Fibroblast of lung (primary cell): ENCODE measurements at regions not wholly inside any gene's neighbourhood (a gene's known extent, or its start where the extent isn't known, plus 50 kb on each side); places are given as distances from the start of the nearest gene placed in this dataset.

Source experiments
- DNase-seq, 2 donors: peaks; one replicate each; pipeline versions ENCODE4 v3.0.0 to v3.0.0-alpha.2; 2010; ENCODE audit warnings: low read depth in 2 of 2
- H2AFZ ChIP-seq: 2 replicates; pipeline ENCODE4 v1.5.1; 2012; ENCODE audit warnings: low read length, control low read depth, inconsistent platforms
- H3K27ac ChIP-seq: 2 replicates; pipeline ENCODE4 v1.5.1; 2011; ENCODE audit warnings: low read length, control low read depth; ENCODE audit not compliant: insufficient read depth
- H3K27me3 ChIP-seq: 2 replicates; pipeline ENCODE4 v1.5.1; 2011; ENCODE audit warnings: mild to moderate bottlenecking, low read length; ENCODE audit not compliant: control insufficient read depth, insufficient read depth
- H3K36me3 ChIP-seq: 2 replicates; pipeline ENCODE4 v1.5.1; 2011; ENCODE audit warnings: low read length; ENCODE audit not compliant: control insufficient read depth, insufficient read depth
- H3K4me1 ChIP-seq: 2 replicates; pipeline ENCODE4 v1.5.1; 2011; ENCODE audit warnings: low read length; ENCODE audit not compliant: control insufficient read depth, insufficient read depth; ENCODE audit errors: extremely low read depth
- H3K4me2 ChIP-seq: 2 replicates; pipeline ENCODE4 v1.5.1; 2011; ENCODE audit warnings: low read length, control low read depth; ENCODE audit not compliant: insufficient read depth; ENCODE audit errors: extremely low read depth
- H3K4me3 ChIP-seq, 4 experiments: fragments of 200-600 bp in 1 of 4; sonication (generic) in 1 of 4; replicated peaks in 1 of 4; 2 replicates each; pipeline ENCODE4 v1.5.1; 2011 to 2016; ENCODE audit warnings: low read length in 4 of 4, low read depth in 3 of 4, mild to moderate bottlenecking in 3 of 4, control low read depth in 2 of 4, inconsistent platforms in 1 of 4, mixed read lengths in 1 of 4; ENCODE audit not compliant: insufficient read depth in 1 of 4; ENCODE audit errors: control extremely low read depth in 1 of 4
- H3K79me2 ChIP-seq: 2 replicates; pipeline ENCODE4 v1.5.1; 2012; ENCODE audit warnings: mild to moderate bottlenecking, low read length, inconsistent platforms; ENCODE audit not compliant: control insufficient read depth, insufficient read depth
- H3K9ac ChIP-seq: 2 replicates; pipeline ENCODE4 v1.5.1; 2011; ENCODE audit warnings: mild to moderate bottlenecking, low read length, control low read depth; ENCODE audit not compliant: insufficient read depth
- H3K9me3 ChIP-seq: 2 replicates; pipeline ENCODE4 v1.5.1; 2012; ENCODE audit warnings: low read depth, low read length; ENCODE audit not compliant: control insufficient read depth, insufficient read depth
- H4K20me1 ChIP-seq: 2 replicates; pipeline ENCODE4 v1.5.1; 2011; ENCODE audit warnings: low read length; ENCODE audit not compliant: control insufficient read depth, insufficient read depth; ENCODE audit errors: extremely low read depth
- EZH2 ChIP-seq: IDR thresholded peaks from 2 replicates; pipeline ENCODE4 v1.5.1; 2012; ENCODE audit warnings: low read length, control low read depth, mild to moderate bottlenecking; ENCODE audit errors: missing control alignments
- TF ChIP-seq, protein P1 (sequence below), 2 donors: IDR thresholded peaks in 1 of 2; conservative IDR thresholded peaks in 1 of 2; 1 replicate in 1 of 2; 2 replicates in 1 of 2; pipeline ENCODE4 v1.5.1; 2011 to 2012; ENCODE audit warnings: low read length in 2 of 2, control low read depth in 1 of 2, inconsistent platforms in 1 of 2, low read depth in 1 of 2, mild to moderate bottlenecking in 1 of 2

DNA sequence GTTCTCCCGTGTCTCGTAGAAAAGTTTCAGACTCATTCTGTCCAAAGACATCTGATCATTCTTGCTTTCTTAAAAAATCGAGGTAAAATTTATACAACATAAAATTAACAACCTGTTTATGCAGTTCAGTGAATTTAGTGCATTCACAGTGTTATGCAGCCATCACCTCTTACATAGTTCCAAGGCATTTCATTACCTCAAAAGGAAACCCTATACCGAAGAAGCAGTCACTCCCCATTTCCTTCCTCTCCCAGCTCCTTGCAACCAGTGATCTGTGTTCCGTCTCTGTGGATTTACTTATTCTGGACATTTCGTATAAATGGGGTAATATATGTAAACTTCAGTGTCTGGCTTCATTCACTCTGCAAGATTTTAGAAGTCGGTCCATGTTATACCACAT, 103.5 kb upstream of the HS3ST3A1 start:
- Histone ChIP-seq H3K9ac (no peak overlapping the region), H3K36me3 (no peaks in the 10 kb centered on the region), H3K27me3 (no peaks in the 10 kb centered on the region), H3K9me3 (no peaks in the 10 kb centered on the region), H2AFZ (no peak overlapping the region), H3K27ac (no peak overlapping the region), H4K20me1 (no peaks in the 10 kb centered on the region), H3K4me2 (no peak overlapping the region), H3K4me3 (no peak overlapping the region), H3K79me2 (no peaks in the 10 kb centered on the region), H3K4me1 (peaks cover 3% of the 10 kb centered on the region)
- TF ChIP-seq, protein P1, sequence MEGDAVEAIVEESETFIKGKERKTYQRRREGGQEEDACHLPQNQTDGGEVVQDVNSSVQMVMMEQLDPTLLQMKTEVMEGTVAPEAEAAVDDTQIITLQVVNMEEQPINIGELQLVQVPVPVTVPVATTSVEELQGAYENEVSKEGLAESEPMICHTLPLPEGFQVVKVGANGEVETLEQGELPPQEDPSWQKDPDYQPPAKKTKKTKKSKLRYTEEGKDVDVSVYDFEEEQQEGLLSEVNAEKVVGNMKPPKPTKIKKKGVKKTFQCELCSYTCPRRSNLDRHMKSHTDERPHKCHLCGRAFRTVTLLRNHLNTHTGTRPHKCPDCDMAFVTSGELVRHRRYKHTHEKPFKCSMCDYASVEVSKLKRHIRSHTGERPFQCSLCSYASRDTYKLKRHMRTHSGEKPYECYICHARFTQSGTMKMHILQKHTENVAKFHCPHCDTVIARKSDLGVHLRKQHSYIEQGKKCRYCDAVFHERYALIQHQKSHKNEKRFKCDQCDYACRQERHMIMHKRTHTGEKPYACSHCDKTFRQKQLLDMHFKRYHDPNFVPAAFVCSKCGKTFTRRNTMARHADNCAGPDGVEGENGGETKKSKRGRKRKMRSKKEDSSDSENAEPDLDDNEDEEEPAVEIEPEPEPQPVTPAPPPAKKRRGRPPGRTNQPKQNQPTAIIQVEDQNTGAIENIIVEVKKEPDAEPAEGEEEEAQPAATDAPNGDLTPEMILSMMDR (conservative IDR thresholded peaks at IDR 0.05 in 1 of 2, IDR thresholded peaks at IDR 0.05 in 1 of 2; ENCODE audit: low read depth in 1 of 2, low read length in 2 of 2), result no peak
- no peak for TF ChIP-seq EZH2
- DNase-seq, result no peak

DNA sequence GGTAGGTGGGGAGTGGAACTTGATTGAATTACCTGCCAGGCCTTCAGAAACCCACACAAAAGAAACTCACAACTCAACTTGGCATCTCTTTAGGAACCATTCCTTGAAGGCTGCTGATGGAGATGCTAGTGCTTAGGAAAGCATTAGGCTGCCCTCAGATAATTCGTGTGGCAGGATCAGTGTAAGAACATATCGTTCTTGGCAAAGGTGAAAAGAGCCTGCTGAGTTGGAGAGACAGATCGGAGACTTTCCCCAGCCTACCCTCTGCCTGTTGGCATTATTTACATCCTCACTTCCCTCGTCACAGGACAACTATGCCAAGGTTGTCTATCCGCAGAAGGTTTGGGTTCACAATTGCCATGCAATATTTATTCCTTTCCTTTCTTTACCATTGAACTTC, 120.0 kb upstream of the HS3ST3A1 start:
- no peaks in the 10 kb centered on the region for H4K20me1 ChIP-seq
- no peaks in the 10 kb centered on the region for H3K79me2 ChIP-seq
- no peak overlapping the region for H3K4me3 ChIP-seq
- no peak overlapping the region for H3K27ac ChIP-seq
- no peaks in the 10 kb centered on the region for H3K9me3 ChIP-seq
- H3K9ac ChIP-seq, result no peak overlapping the region
- no peaks in the 10 kb centered on the region for H3K27me3 ChIP-seq
- no peak overlapping the region for H2AFZ ChIP-seq
- H3K36me3 ChIP-seq, result no peaks in the 10 kb centered on the region
- DNase-seq, result no peak
- H3K4me1 ChIP-seq, result peaks cover 2% of the 10 kb centered on the region
- no peak overlapping the region for H3K4me2 ChIP-seq
- TF ChIP-seq, protein P1 (conservative IDR thresholded peaks at IDR 0.05 in 1 of 2, IDR thresholded peaks at IDR 0.05 in 1 of 2; ENCODE audit: low read depth in 1 of 2, low read length in 2 of 2), result no peak
- TF ChIP-seq EZH2, result no peak

DNA sequence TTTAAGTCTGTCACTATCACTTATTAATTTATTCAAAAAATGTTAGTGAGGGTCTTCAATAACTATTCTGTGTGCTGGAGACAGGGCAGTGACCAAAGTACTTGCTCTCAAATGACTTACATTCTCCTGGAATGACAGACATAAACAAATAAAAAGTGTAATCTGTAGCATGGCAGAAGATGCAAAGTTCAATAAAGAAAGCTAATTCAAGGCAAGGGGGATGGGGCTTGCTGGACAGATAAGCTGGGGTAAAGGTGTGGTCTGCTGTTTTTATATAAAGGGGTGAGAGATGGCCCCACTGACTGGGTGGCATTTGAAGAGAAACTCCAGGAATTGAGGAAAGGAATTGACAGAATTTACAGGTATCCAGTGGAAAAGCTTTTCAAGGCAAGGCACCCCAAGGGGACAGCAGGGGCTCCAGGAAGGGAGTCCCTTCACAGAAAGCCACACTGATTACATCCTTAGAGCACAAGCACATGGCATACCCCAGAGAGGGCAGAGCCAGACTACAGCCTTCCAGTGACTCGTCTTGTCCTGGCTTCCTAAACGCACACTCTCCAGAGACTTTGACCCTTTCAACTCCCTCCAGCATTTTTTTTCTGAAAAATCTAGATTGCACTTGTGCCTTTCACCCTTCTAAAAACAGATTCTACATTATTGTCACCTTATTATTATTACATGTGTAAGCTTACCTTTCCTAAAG, 123.7 kb upstream of the HS3ST3A1 start:
- Histone ChIP-seq H3K79me2 (no peaks in the 10 kb centered on the region), H3K9me3 (no peaks in the 10 kb centered on the region), H3K4me3 (no peak overlapping the region), H3K4me2 (no peak overlapping the region), H3K9ac (no peak overlapping the region), H3K27ac (no peak overlapping the region), H3K27me3 (no peaks in the 10 kb centered on the region), H3K36me3 (no peaks in the 10 kb centered on the region), H3K4me1 (peaks cover 6% of the 10 kb centered on the region), H2AFZ (no peak overlapping the region), H4K20me1 (no peaks in the 10 kb centered on the region)
- DNase-seq, result peak; percentile 70 to 71
- TF ChIP-seq EZH2, result no peak
- TF ChIP-seq, protein P1 (conservative IDR thresholded peaks at IDR 0.05 in 1 of 2, IDR thresholded peaks at IDR 0.05 in 1 of 2; ENCODE audit: low read depth in 1 of 2, low read length in 2 of 2), result no peak
